Osteoblast (primary cell): ENCODE measurements at regions not wholly inside any gene's neighbourhood (a gene's known extent, or its start where the extent isn't known, plus 50 kb on each side); places are given as distances from the start of the nearest gene placed in this dataset.

Experiments used
- DNase-seq: peaks from one replicate; pipeline ENCODE4 v3.0.0; 2011; ENCODE audit warnings: low spot score, mixed read lengths; ENCODE audit not compliant: insufficient read length; ENCODE audit errors: missing footprints
- H2AFZ ChIP-seq: 2 replicates; pipeline ENCODE4 v1.6.0; 2011; ENCODE audit warnings: mild to moderate bottlenecking, low read length
- H3K27ac ChIP-seq: 2 replicates; pipeline ENCODE4 v1.5.1; 2011; ENCODE audit warnings: mild to moderate bottlenecking, low read depth, low read length, moderate library complexity
- H3K27me3 ChIP-seq: 2 replicates; pipeline ENCODE4 v1.6.0; 2012; ENCODE audit warnings: mild to moderate bottlenecking, control low read depth, inconsistent platforms, low read length, moderate library complexity; ENCODE audit not compliant: insufficient read depth
- H3K36me3 ChIP-seq: 2 replicates; pipeline ENCODE4 v1.5.1; 2011; ENCODE audit warnings: mild to moderate bottlenecking, low read length, control low read depth, moderate library complexity; ENCODE audit not compliant: insufficient read depth
- H3K4me1 ChIP-seq: 2 replicates; pipeline ENCODE4 v1.5.1; 2011; ENCODE audit warnings: mild to moderate bottlenecking, low read length, control low read depth, moderate library complexity; ENCODE audit not compliant: insufficient read depth
- H3K4me2 ChIP-seq: 2 replicates; pipeline ENCODE4 v1.6.0; 2011; ENCODE audit warnings: mild to moderate bottlenecking, low read length; ENCODE audit not compliant: insufficient read depth
- H3K4me3 ChIP-seq: fragments of 200-600 bp; sonication (generic); 3 replicates; pipeline ENCODE4 v1.5.1; 2012; ENCODE audit warnings: mild to moderate bottlenecking, low read length, inconsistent platforms; ENCODE audit not compliant: insufficient read depth
- H3K79me2 ChIP-seq: 2 replicates; pipeline ENCODE4 v1.6.0; 2012; ENCODE audit warnings: mild to moderate bottlenecking, low read length, control low read depth, inconsistent platforms; ENCODE audit not compliant: insufficient read depth
- H3K9me3 ChIP-seq: 2 replicates; pipeline ENCODE4 v1.5.1; 2011; ENCODE audit warnings: low read depth, low read length, control low read depth
- H4K20me1 ChIP-seq: 2 replicates; pipeline ENCODE4 v1.6.0; 2012; ENCODE audit warnings: mild to moderate bottlenecking, low read length, control low read depth; ENCODE audit not compliant: insufficient read depth
- TF ChIP-seq, protein P1 (sequence below): IDR thresholded peaks from 2 replicates; pipeline ENCODE4 v1.5.1; 2011; ENCODE audit warnings: mild to moderate bottlenecking, low read depth, low read length, moderate library complexity; ENCODE audit errors: extremely low read depth

DNA sequence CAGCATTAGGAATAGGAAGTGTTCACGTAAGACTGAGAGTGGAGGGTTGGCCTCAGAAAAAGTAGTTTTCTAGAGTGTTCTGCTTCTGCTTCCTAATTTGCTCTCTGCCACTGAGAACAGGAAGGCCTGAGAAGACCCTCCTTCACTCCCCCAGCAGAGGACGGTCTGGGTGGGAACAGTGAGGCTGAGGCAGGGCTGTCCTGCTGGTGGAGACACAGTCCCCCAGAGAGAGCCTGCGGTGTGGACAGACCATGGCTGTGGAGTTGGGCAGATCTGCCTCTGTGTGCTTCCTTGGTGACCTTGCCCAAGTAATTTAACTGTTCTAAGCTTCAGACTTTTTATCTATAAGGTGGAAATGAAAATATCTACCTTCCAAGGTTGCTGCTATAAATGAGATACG, 182.3 kb downstream of the DACT1 start:
- Histone ChIP-seq H3K27me3 (no peaks in the 10 kb centered on the region), H3K79me2 (no peaks in the 10 kb centered on the region), H3K36me3 (no peaks in the 10 kb centered on the region), H3K9me3 (no peaks in the 10 kb centered on the region), H3K27ac (no peak overlapping the region), H4K20me1 (no peaks in the 10 kb centered on the region), H2AFZ (peak overlapping the region; percentile 40), H3K4me3 (no peak overlapping the region), H3K4me1 (peaks cover 27% of the 10 kb centered on the region), H3K4me2 (no peak overlapping the region)
- TF ChIP-seq, protein P1, sequence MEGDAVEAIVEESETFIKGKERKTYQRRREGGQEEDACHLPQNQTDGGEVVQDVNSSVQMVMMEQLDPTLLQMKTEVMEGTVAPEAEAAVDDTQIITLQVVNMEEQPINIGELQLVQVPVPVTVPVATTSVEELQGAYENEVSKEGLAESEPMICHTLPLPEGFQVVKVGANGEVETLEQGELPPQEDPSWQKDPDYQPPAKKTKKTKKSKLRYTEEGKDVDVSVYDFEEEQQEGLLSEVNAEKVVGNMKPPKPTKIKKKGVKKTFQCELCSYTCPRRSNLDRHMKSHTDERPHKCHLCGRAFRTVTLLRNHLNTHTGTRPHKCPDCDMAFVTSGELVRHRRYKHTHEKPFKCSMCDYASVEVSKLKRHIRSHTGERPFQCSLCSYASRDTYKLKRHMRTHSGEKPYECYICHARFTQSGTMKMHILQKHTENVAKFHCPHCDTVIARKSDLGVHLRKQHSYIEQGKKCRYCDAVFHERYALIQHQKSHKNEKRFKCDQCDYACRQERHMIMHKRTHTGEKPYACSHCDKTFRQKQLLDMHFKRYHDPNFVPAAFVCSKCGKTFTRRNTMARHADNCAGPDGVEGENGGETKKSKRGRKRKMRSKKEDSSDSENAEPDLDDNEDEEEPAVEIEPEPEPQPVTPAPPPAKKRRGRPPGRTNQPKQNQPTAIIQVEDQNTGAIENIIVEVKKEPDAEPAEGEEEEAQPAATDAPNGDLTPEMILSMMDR: no peak
- no peak for DNase-seq

GRCh38 chr14:58821421-58821820, 183.7 kb downstream of the DACT1 start:
- TF ChIP-seq, protein P1: no peak
- Histone ChIP-seq H3K4me1 (peaks cover 14% of the 10 kb centered on the region), H4K20me1 (no peaks in the 10 kb centered on the region), H3K79me2 (no peaks in the 10 kb centered on the region), H3K9me3 (no peaks in the 10 kb centered on the region), H3K4me3 (no peak overlapping the region), H2AFZ (no peak overlapping the region), H3K36me3 (no peaks in the 10 kb centered on the region), H3K4me2 (no peak overlapping the region), H3K27me3 (no peaks in the 10 kb centered on the region), H3K27ac (no peak overlapping the region)
- no peak for DNase-seq

DNA sequence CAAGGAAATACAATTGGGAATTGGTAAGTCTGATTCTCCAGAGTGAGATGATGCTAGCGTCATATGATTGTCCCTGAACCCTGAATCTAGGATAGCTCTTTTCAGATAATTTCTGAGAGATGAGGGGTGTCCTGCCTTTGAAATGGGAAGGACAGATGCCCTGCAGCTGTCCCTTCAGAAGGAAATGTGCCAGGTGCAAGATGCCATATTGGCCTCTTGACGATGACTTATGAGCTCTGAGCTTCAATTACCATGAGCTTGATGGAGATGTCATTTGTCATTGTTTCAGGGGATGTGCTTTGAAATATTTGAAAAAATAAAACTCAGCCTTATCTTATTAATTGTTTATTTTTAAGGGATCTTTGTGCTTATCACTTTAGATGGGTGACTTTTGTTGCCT, 185.1 kb downstream of the DACT1 start:
- H3K4me2 ChIP-seq: no peak overlapping the region
- H2AFZ ChIP-seq: no peak overlapping the region
- TF ChIP-seq, protein P1: no peak
- H4K20me1 ChIP-seq: no peaks in the 10 kb centered on the region
- H3K36me3 ChIP-seq: no peaks in the 10 kb centered on the region
- peaks cover 6% of the 10 kb centered on the region for H3K4me1 ChIP-seq
- no peaks in the 10 kb centered on the region for H3K9me3 ChIP-seq
- DNase-seq: no peak
- H3K27ac ChIP-seq: no peak overlapping the region
- H3K4me3 ChIP-seq: no peak overlapping the region
- no peaks in the 10 kb centered on the region for H3K27me3 ChIP-seq
- H3K79me2 ChIP-seq: no peaks in the 10 kb centered on the region

DNA sequence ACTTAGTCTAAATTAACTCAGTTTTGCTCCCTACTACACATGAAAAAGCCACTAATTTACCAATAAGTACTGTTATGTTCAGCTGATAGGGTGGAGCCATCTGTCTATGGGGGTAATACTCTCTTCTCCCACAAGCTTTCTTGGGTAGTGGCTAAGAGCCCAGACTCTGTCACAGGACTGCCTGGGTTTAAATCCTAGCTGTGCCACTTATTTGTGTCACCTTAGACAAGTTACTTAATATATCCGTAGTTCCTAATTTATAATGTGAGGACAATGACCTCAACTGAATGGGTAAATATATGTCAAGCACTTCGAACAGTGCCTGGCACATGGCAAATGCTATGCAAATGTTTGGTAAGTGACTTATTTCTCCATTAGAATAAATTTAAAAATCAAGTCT, 185.6 kb downstream of the DACT1 start:
- no peak overlapping the region for H3K27ac ChIP-seq
- TF ChIP-seq, protein P1: no peak
- H3K4me1 ChIP-seq: peaks cover 1% of the 10 kb centered on the region
- no peaks in the 10 kb centered on the region for H3K27me3 ChIP-seq
- H3K4me2 ChIP-seq: no peak overlapping the region
- H4K20me1 ChIP-seq: no peaks in the 10 kb centered on the region
- no peaks in the 10 kb centered on the region for H3K36me3 ChIP-seq
- no peaks in the 10 kb centered on the region for H3K9me3 ChIP-seq
- DNase-seq: no peak
- no peak overlapping the region for H2AFZ ChIP-seq
- no peaks in the 10 kb centered on the region for H3K79me2 ChIP-seq
- H3K4me3 ChIP-seq: no peak overlapping the region
